Muscle layer of duodenum (tissue), 2 donors: ENCODE measurements at regions not wholly inside any gene's neighbourhood (a gene's known extent, or its start where the extent isn't known, plus 50 kb on each side); places are given as distances from the start of the nearest gene placed in this dataset.

Experiments
- H3K27ac ChIP-seq: one replicate; pipeline ENCODE4 v1.7.0; 2013; ENCODE audit warnings: mild to moderate bottlenecking, low read length
- H3K27me3 ChIP-seq: one replicate; pipeline ENCODE4 v1.7.0; 2013; ENCODE audit warnings: low read depth, mild to moderate bottlenecking, control low read depth, low read length
- H3K36me3 ChIP-seq, 2 donors: one replicate each; pipeline ENCODE4 v1.7.0; 2013; ENCODE audit warnings: low read length in 2 of 2, control low read depth in 1 of 2, mild to moderate bottlenecking in 1 of 2; ENCODE audit not compliant: insufficient read depth in 2 of 2, control insufficient read depth in 1 of 2
- H3K4me1 ChIP-seq, 2 donors: one replicate each; pipeline ENCODE4 v1.7.0; 2013; ENCODE audit warnings: low read length in 2 of 2, mild to moderate bottlenecking in 2 of 2, control low read depth in 1 of 2, moderate library complexity in 1 of 2; ENCODE audit not compliant: insufficient read depth in 2 of 2, control insufficient read depth in 1 of 2
- H3K4me3 ChIP-seq, 2 donors: one replicate each; pipeline ENCODE4 v1.7.0; 2013; ENCODE audit warnings: low read length in 2 of 2, low read depth in 1 of 2, mild to moderate bottlenecking in 1 of 2
- H3K9me3 ChIP-seq, 2 donors: one replicate each; pipeline ENCODE4 v1.7.0; 2013; ENCODE audit warnings: low read length in 2 of 2, control low read depth in 1 of 2, mild to moderate bottlenecking in 1 of 2; ENCODE audit not compliant: control insufficient read depth in 1 of 2
- donor health status: healthy.

DNA sequence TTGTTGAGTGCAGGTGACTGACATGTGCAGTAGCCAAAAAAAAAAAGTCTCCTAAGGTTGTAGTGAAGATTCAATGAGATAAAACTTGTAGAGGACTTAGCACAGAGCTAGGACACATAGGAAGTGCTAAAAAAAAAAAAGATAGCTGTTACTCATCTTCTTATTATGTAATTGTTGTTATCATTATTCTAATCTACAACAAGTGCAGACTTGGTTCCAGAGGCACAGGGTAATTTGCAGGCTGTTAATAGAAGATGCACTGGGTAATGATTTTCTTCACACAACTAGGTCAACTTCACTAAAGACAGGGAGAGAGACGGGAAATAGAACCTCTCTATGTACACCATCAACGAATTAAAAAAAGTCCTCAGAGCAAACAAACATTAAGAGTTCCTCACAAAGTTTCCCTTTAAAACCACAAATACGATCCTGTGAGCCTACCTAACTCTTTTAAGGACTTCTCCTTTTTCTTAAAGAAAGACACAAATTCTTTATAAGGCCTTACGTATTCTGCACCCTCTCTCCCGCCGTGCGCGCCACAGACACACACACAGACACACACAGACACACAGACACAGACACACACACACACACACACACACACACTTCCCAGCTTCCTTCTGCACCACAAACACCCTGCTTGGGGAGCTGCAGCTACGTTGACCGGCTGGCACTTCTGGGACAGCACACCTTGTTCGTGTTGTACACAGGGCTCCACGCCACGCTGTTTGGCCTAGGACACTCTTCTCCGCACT lies 49.8 kb upstream of the GADD45A start:
- H3K27me3 ChIP-seq: no peaks in the 10 kb centered on the region

More for the DNA sequence above, 49.8 kb upstream of the GADD45A start:
- Histone ChIP-seq H3K4me3 (no peak overlapping the region), H3K27ac (no peak overlapping the region), H3K9me3 (no peaks in the 10 kb centered on the region), H3K36me3 (no peaks in the 10 kb centered on the region), H3K4me1 (no peaks in the 10 kb centered on the region)
